ENCODE measurements at regions not wholly inside any gene's neighbourhood (a gene's known extent, or its start where the extent isn't known, plus 50 kb on each side); places are given as distances from the start of the nearest gene placed in this dataset.
"Not testable (repeated sequence)": the region's sequence is repeated elsewhere in the genome, so short reads cannot be mapped to it uniquely, and the experiment has no call there.

DNA sequence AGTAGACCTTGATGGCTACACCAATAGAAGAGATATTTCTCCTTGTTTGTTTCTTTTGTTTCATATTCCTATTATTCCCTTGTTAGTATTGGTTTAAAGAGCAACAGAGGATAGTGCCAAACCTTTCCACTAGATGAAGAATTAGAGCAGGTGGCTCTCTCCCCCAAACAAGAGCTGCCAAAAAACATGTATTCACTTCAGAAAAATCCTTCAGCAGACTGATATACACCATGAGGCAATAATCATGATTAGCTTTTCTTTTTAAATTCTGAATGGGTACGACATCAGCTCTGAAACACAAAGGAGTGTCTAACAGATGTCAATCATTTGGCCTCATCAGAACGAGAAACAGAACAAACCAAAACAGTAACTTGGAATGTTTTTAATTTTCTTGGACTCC lies 67.3 kb upstream of the MAP10 start:
- Histone ChIP-seq H3K4me2 (no peak overlapping the region), H3K4me3 (no peak overlapping the region), H3K79me2 (ENCODE audit: low read depth) (no peaks in the 10 kb centered on the region), H3K9ac (no peak overlapping the region), H3K27me3 (no peaks in the 10 kb centered on the region), H3K36me3 (no peaks in the 10 kb centered on the region), H3K4me1 (no peaks in the 10 kb centered on the region), H2AFZ (replicated peaks) (no peak overlapping the region), H4K20me1 (ENCODE audit: low read depth) (no peaks in the 10 kb centered on the region), H3F3A (ENCODE audit: low read depth) (no peaks in the 10 kb centered on the region), H3K9me3 (ENCODE audit: low read depth) (no peaks in the 10 kb centered on the region), H3K27ac (no peak overlapping the region)
- no peaks in the 10 kb centered on the region for H3K4me1 Mint-ChIP-seq
- H3K4me3 Mint-ChIP-seq: no peak overlapping the region
- H3K27ac Mint-ChIP-seq: no peak overlapping the region
- DNase-seq (ENCODE audit: low spot score): no peak
- no peaks in the 10 kb centered on the region for H3K9me3 Mint-ChIP-seq
- H3K36me3 Mint-ChIP-seq: no peaks in the 10 kb centered on the region
- peaks cover 2% of the 10 kb centered on the region for H3K27me3 Mint-ChIP-seq (ENCODE audit: insufficient read depth, low read depth)
- no peak for TF ChIP-seq EZH2phosphoT487 (IDR thresholded peaks at IDR 0.05)
- no peak for TF ChIP-seq EZH2 (IDR thresholded peaks at IDR 0.05)
- TF ChIP-seq, protein P1, sequence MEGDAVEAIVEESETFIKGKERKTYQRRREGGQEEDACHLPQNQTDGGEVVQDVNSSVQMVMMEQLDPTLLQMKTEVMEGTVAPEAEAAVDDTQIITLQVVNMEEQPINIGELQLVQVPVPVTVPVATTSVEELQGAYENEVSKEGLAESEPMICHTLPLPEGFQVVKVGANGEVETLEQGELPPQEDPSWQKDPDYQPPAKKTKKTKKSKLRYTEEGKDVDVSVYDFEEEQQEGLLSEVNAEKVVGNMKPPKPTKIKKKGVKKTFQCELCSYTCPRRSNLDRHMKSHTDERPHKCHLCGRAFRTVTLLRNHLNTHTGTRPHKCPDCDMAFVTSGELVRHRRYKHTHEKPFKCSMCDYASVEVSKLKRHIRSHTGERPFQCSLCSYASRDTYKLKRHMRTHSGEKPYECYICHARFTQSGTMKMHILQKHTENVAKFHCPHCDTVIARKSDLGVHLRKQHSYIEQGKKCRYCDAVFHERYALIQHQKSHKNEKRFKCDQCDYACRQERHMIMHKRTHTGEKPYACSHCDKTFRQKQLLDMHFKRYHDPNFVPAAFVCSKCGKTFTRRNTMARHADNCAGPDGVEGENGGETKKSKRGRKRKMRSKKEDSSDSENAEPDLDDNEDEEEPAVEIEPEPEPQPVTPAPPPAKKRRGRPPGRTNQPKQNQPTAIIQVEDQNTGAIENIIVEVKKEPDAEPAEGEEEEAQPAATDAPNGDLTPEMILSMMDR (IDR thresholded peaks at IDR 0.05): no peak

DNA sequence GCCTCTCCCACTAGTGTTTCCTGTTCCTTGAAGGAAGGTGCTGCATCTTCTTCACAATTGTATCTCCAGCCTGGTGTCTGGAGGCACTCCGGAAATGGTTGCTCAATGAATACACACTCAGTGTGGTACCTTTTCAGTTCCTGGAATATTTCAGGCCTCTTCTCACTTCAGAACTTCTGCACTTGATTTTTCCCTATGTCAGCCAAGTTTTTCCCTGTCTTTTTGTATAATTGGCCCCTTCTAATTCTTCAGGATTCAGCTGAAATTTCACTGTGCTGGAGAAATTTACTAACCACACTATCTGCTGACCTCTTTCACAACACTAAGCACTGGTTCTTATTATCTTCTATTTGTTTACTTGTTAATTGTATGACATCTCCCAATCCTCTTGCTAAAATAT lies 61.2 kb upstream of the MAP10 start:
- H3K4me2 ChIP-seq: no peak overlapping the region
- H3K4me3 ChIP-seq: no peak overlapping the region
- H3K36me3 ChIP-seq: no peaks in the 10 kb centered on the region
- no peak for DNase-seq (ENCODE audit: low spot score)
- Mint-ChIP-seq H3K4me1 (no peaks in the 10 kb centered on the region), H3K27me3 (ENCODE audit: insufficient read depth, low read depth) (no peaks in the 10 kb centered on the region), H3K36me3 (peaks cover 6% of the 10 kb centered on the region), H3K27ac (no peak overlapping the region), H3K9me3 (peaks cover 18% of the 10 kb centered on the region), H3K4me3 (no peak overlapping the region)
- peaks cover 5% of the 10 kb centered on the region for H3K4me1 ChIP-seq
- no peaks in the 10 kb centered on the region for H3K27me3 ChIP-seq
- H3F3A ChIP-seq (ENCODE audit: low read depth): no peaks in the 10 kb centered on the region
- TF ChIP-seq EZH2phosphoT487 (IDR thresholded peaks at IDR 0.05) (no peak), EZH2 (IDR thresholded peaks at IDR 0.05) (no peak)
- TF ChIP-seq, protein P1 (IDR thresholded peaks at IDR 0.05): no peak
- no peaks in the 10 kb centered on the region for H3K79me2 ChIP-seq (ENCODE audit: low read depth)
- no peaks in the 10 kb centered on the region for H4K20me1 ChIP-seq (ENCODE audit: low read depth)
- no peaks in the 10 kb centered on the region for H3K9me3 ChIP-seq (ENCODE audit: low read depth)
- no peak overlapping the region for H3K9ac ChIP-seq
- no peak overlapping the region for H2AFZ ChIP-seq (replicated peaks)
- no peak overlapping the region for H3K27ac ChIP-seq

DNA sequence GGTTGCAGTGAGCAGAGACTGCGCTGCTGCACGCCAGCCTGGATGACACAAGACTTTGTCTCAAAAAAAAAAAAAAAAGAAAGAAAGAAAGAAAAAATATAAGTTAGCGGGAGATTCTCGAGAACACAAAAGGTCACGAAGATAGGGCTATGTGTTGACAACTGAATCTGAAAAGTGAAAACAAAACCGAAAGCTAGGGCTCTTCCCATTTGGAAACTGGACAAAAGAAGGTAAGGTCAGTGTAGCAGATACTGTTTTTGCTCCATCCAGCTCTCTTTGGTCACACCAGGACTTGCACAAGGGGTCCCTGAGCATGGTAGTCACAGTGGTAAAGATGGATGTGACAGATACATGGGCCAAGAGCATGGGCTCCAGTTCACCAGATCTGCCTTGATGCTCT lies 60.4 kb upstream of the MAP10 start:
- Histone ChIP-seq H3K9me3 (ENCODE audit: low read depth) (no peaks in the 10 kb centered on the region), H3K27me3 (no peaks in the 10 kb centered on the region), H3K27ac (no peak overlapping the region), H2AFZ (replicated peaks) (no peak overlapping the region), H3K36me3 (no peaks in the 10 kb centered on the region), H3K4me2 (no peak overlapping the region), H3K4me1 (peaks cover 9% of the 10 kb centered on the region), H3K9ac (no peak overlapping the region), H4K20me1 (ENCODE audit: low read depth) (no peaks in the 10 kb centered on the region), H3K4me3 (no peak overlapping the region), H3K79me2 (ENCODE audit: low read depth) (no peaks in the 10 kb centered on the region), H3F3A (ENCODE audit: low read depth) (no peaks in the 10 kb centered on the region)
- Mint-ChIP-seq H3K27me3 (ENCODE audit: insufficient read depth, low read depth) (no peaks in the 10 kb centered on the region), H3K9me3 (peaks cover 22% of the 10 kb centered on the region), H3K27ac (no peak overlapping the region), H3K36me3 (peaks cover 8% of the 10 kb centered on the region), H3K4me3 (no peak overlapping the region), H3K4me1 (no peaks in the 10 kb centered on the region)
- DNase-seq (ENCODE audit: low spot score): no peak
- TF ChIP-seq, protein P1 (IDR thresholded peaks at IDR 0.05): no peak
- TF ChIP-seq EZH2phosphoT487 (IDR thresholded peaks at IDR 0.05) (no peak), EZH2 (IDR thresholded peaks at IDR 0.05) (no peak)

DNA sequence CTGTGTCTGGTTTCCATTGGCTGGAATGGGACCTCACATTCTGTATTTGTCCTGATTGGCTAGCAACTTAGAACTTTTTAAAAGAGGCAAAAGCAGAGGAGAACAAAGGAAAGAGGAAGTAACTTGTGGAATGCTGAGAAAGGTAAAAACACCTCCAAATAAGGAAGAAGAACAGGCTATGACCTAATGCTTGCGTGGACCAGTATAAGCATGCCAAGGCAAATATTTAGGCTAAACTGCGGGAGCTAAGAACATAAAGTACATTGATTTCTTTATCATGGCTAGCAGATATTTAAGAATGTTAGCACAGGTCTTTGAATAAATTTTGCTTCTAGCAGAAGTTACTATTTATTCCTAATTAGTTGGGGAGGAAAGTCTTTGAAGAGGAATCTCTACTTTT lies 59.5 kb upstream of the MAP10 start:
- not testable (repeated sequence) for H3K9me3 ChIP-seq (ENCODE audit: low read depth); H3F3A ChIP-seq (ENCODE audit: low read depth); H3K4me3 ChIP-seq; H3K79me2 ChIP-seq (ENCODE audit: low read depth); H3K4me1 ChIP-seq; H3K27ac Mint-ChIP-seq; H3K4me1 Mint-ChIP-seq; DNase-seq (ENCODE audit: low spot score); H4K20me1 ChIP-seq (ENCODE audit: low read depth); H3K36me3 Mint-ChIP-seq; H3K27me3 ChIP-seq; H3K36me3 ChIP-seq; H2AFZ ChIP-seq (replicated peaks); H3K27me3 Mint-ChIP-seq (ENCODE audit: insufficient read depth, low read depth); H3K9ac ChIP-seq; H3K4me2 ChIP-seq; H3K4me3 Mint-ChIP-seq; H3K27ac ChIP-seq
- H3K9me3 Mint-ChIP-seq: peaks cover 22% of the 10 kb centered on the region

All from neural progenitor cell (in vitro differentiated cells).